ENCODE measurements at regions not wholly inside any gene's neighbourhood (a gene's known extent, or its start where the extent isn't known, plus 50 kb on each side); places are given as distances from the start of the nearest gene placed in this dataset.
"Not testable (repeated sequence)": the region's sequence is repeated elsewhere in the genome, so short reads cannot be mapped to it uniquely, and the experiment has no call there.

GRCh38 chr2:212816267-212816666, 277.7 kb upstream of the ERBB4 start:
- in situ Hi-C loops (cut with HindIII; ENCODE audit: low pct_ligation_motif_present, low pct_unique_long_range_greater_than_20kb, low sequenced_read_pairs) = no loop called here
- no peak for DNase-seq

GRCh38 chr2:212815453-212815852, 276.9 kb upstream of the ERBB4 start:
- DNase-seq = no peak
- in situ Hi-C loops (cut with HindIII; ENCODE audit: low pct_ligation_motif_present, low pct_unique_long_range_greater_than_20kb, low sequenced_read_pairs) = no loop called here

GRCh38 chr2:212814941-212815340, 276.3 kb upstream of the ERBB4 start:
- no peak for DNase-seq
- in situ Hi-C loops (cut with HindIII; ENCODE audit: low pct_ligation_motif_present, low pct_unique_long_range_greater_than_20kb, low sequenced_read_pairs) = no loop called here

- in situ Hi-C loops (cut with HindIII; ENCODE audit: low pct_ligation_motif_present, low pct_unique_long_range_greater_than_20kb, low sequenced_read_pairs) = no loop called here
- no peak for DNase-seq
These were observed 273.3 kb upstream of the ERBB4 start for GRCh38 chr2:212811921-212812320.

- DNase-seq = no peak
- in situ Hi-C loops (cut with HindIII; ENCODE audit: low pct_ligation_motif_present, low pct_unique_long_range_greater_than_20kb, low sequenced_read_pairs) = no loop called here
These were observed 272.6 kb upstream of the ERBB4 start for GRCh38 chr2:212811036-212811805.

GRCh38 chr2:212797484-212798205, 259.0 kb upstream of the ERBB4 start:
- DNase-seq = no peak
- in situ Hi-C loops (cut with HindIII; ENCODE audit: low pct_ligation_motif_present, low pct_unique_long_range_greater_than_20kb, low sequenced_read_pairs) = no loop called here

GRCh38 chr2:212794471-212794870, 255.9 kb upstream of the ERBB4 start:
- no peak for DNase-seq
- in situ Hi-C loops (cut with HindIII; ENCODE audit: low pct_ligation_motif_present, low pct_unique_long_range_greater_than_20kb, low sequenced_read_pairs) = no loop called here

GRCh38 chr2:212791569-212791968, 253.0 kb upstream of the ERBB4 start:
- DNase-seq = no peak
- in situ Hi-C loops (cut with HindIII; ENCODE audit: low pct_ligation_motif_present, low pct_unique_long_range_greater_than_20kb, low sequenced_read_pairs) = no loop called here

- in situ Hi-C loops (cut with HindIII; ENCODE audit: low pct_ligation_motif_present, low pct_unique_long_range_greater_than_20kb, low sequenced_read_pairs); DNase-seq: not testable (repeated sequence)
These were observed 247.5 kb upstream of the ERBB4 start for GRCh38 chr2:212786088-212786487.

- in situ Hi-C loops (cut with HindIII; ENCODE audit: low pct_ligation_motif_present, low pct_unique_long_range_greater_than_20kb, low sequenced_read_pairs) = no loop called here
- DNase-seq = peak; percentile 40
These were observed 238.5 kb upstream of the ERBB4 start for GRCh38 chr2:212777020-212777491.

GRCh38 chr2:212773808-212774339, 235.3 kb upstream of the ERBB4 start:
- DNase-seq = no peak
- in situ Hi-C loops (cut with HindIII; ENCODE audit: low pct_ligation_motif_present, low pct_unique_long_range_greater_than_20kb, low sequenced_read_pairs) = no loop called here

GRCh38 chr2:212770240-212770639, 231.6 kb upstream of the ERBB4 start:
- in situ Hi-C loops (cut with HindIII; ENCODE audit: low pct_ligation_motif_present, low pct_unique_long_range_greater_than_20kb, low sequenced_read_pairs) = no loop called here
- no peak for DNase-seq

- in situ Hi-C loops (cut with HindIII; ENCODE audit: low pct_ligation_motif_present, low pct_unique_long_range_greater_than_20kb, low sequenced_read_pairs) = no loop called here
- DNase-seq = no peak
These were observed 228.3 kb upstream of the ERBB4 start for GRCh38 chr2:212766921-212767320.

GRCh38 chr2:212752730-212753351, 214.2 kb upstream of the ERBB4 start:
- in situ Hi-C loops (cut with HindIII; ENCODE audit: low pct_ligation_motif_present, low pct_unique_long_range_greater_than_20kb, low sequenced_read_pairs) = no loop called here
- no peak for DNase-seq

- in situ Hi-C loops (cut with HindIII; ENCODE audit: low pct_ligation_motif_present, low pct_unique_long_range_greater_than_20kb, low sequenced_read_pairs) = no loop called here
- no peak for DNase-seq
These were observed 206.8 kb upstream of the ERBB4 start for GRCh38 chr2:212745359-212745758.

GRCh38 chr2:212737392-212738172, 199.0 kb upstream of the ERBB4 start:
- no peak for DNase-seq
- in situ Hi-C loops (cut with HindIII; ENCODE audit: low pct_ligation_motif_present, low pct_unique_long_range_greater_than_20kb, low sequenced_read_pairs) = no loop called here

- no peak for DNase-seq
- in situ Hi-C loops (cut with HindIII; ENCODE audit: low pct_ligation_motif_present, low pct_unique_long_range_greater_than_20kb, low sequenced_read_pairs) = no loop called here
These were observed 197.8 kb upstream of the ERBB4 start for GRCh38 chr2:212736385-212736726.

- in situ Hi-C loops (cut with HindIII; ENCODE audit: low pct_ligation_motif_present, low pct_unique_long_range_greater_than_20kb, low sequenced_read_pairs) = no loop called here
These were observed 194.7 kb upstream of the ERBB4 start for GRCh38 chr2:212733273-212733672.

GRCh38 chr2:212732860-212733259, 194.3 kb upstream of the ERBB4 start:
- in situ Hi-C loops (cut with HindIII; ENCODE audit: low pct_ligation_motif_present, low pct_unique_long_range_greater_than_20kb, low sequenced_read_pairs) = no loop called here
- DNase-seq = no peak

More at GRCh38 chr2:212733273-212733672, 194.7 kb upstream of the ERBB4 start:
- no peak for DNase-seq

All from ACHN (cell line).